ENCODE measurements at regions not wholly inside any gene's neighbourhood (a gene's known extent, or its start where the extent isn't known, plus 50 kb on each side); places are given as distances from the start of the nearest gene placed in this dataset.
"Not testable (repeated sequence)": the region's sequence is repeated elsewhere in the genome, so short reads cannot be mapped to it uniquely, and the experiment has no call there.

DNA sequence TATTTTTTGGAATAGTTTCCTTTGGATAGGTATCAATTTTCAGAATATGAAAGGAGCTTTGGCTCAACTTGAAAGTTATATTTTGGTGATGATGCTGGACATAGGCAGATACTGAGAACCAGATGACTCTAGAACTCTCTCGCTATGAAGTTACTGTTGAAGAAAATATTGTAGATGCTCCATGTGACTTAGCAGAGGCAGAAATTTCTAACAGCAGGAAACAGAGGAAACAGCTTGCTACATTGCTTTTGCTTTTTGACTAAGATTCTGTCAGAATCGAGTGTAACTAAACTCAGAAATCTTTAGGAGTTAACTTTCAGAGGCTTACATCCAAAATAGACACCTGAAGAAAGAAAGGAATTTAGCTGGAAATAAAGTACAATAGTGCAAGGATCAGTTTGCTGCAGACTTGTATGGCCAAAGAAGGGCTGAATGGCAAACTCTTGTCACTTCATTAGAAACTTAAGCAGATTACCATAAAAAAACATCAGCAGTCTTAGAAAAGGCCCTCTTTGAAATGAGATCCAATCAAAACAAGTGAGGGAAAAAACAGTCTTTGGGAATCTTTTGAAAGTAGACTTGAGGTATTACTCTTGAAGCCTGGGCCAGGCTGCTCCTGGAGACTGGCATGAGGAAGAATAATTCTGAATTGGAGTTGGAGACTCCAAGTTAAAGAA, 911.8 kb downstream of the FSCB start:
- H3K4me1 ChIP-seq (ENCODE audit: control insufficient read depth, insufficient read depth, low read length) = no peaks in the 10 kb centered on the region
- no peak overlapping the region for H3K9ac ChIP-seq (ENCODE audit: low read depth, low read length)
- H3K36me3 ChIP-seq (ENCODE audit: insufficient read depth, low read length) = no peaks in the 10 kb centered on the region
- peaks cover 4% of the 10 kb centered on the region for H3K9me3 ChIP-seq (replicated peaks; ENCODE audit: low read length)
- no peak overlapping the region for H3K4me3 ChIP-seq (ENCODE audit: low read length)
- no peaks in the 10 kb centered on the region for H3K27me3 ChIP-seq (ENCODE audit: control insufficient read depth, insufficient read depth, low read length)
- H3K4me2 ChIP-seq (ENCODE audit: low read length) = no peak overlapping the region

DNA sequence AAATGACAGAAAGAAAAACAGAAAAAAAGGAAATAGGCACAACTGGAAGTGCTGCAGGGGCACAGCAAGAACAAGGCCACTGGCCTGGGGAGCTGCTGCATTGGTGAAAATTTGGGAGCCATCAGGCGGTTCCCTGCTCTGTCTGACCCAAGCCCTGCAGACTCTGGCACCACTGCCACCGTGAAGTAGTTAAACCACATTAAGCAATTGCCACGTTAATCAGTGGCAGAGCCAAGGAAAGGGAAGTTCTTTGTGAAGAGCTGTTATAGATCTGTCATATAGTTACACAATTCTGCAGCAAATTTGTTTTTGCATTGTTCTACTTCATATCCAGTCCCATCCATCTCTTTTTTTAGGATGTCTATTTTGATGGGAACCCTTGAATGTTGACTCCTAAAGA, 915.3 kb downstream of the FSCB start:
- H3K4me3 ChIP-seq (ENCODE audit: low read length) = no peak overlapping the region
- no peaks in the 10 kb centered on the region for H3K4me1 ChIP-seq (ENCODE audit: control insufficient read depth, insufficient read depth, low read length)
- H3K9me3 ChIP-seq (replicated peaks; ENCODE audit: low read length) = peaks cover 7% of the 10 kb centered on the region
- no peaks in the 10 kb centered on the region for H3K36me3 ChIP-seq (ENCODE audit: insufficient read depth, low read length)
- no peak overlapping the region for H3K4me2 ChIP-seq (ENCODE audit: low read length)
- H3K9ac ChIP-seq (ENCODE audit: low read depth, low read length) = no peak overlapping the region
- no peaks in the 10 kb centered on the region for H3K27me3 ChIP-seq (ENCODE audit: control insufficient read depth, insufficient read depth, low read length)

DNA sequence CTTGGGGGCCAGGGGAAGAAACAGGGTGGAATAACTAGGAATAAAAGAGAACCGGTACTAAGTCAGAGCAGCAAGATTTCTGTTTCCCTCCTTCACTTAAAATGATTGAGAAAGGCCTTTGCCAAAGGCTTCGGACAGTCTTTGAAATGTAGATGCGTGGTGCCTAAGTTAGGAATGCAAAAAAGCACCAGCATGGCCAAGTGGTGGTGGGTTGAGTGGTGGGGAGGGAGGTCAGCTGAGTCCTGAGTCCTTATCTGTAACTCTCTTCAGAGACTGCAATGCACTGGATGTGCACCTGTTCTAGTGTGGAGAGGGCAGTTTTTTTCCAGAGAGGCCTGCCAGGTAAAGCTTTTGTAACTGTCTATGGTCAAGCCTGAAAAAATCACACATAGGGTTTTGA, 919.9 kb downstream of the FSCB start:
- Histone ChIP-seq H3K9ac (ENCODE audit: low read depth, low read length) (no peak overlapping the region), H3K36me3 (ENCODE audit: insufficient read depth, low read length) (no peaks in the 10 kb centered on the region), H3K9me3 (replicated peaks; ENCODE audit: low read length) (peaks cover 5% of the 10 kb centered on the region), H3K4me3 (ENCODE audit: low read length) (no peak overlapping the region), H3K4me2 (ENCODE audit: low read length) (no peak overlapping the region), H3K27me3 (ENCODE audit: control insufficient read depth, insufficient read depth, low read length) (no peaks in the 10 kb centered on the region), H3K4me1 (ENCODE audit: control insufficient read depth, insufficient read depth, low read length) (no peaks in the 10 kb centered on the region)

DNA sequence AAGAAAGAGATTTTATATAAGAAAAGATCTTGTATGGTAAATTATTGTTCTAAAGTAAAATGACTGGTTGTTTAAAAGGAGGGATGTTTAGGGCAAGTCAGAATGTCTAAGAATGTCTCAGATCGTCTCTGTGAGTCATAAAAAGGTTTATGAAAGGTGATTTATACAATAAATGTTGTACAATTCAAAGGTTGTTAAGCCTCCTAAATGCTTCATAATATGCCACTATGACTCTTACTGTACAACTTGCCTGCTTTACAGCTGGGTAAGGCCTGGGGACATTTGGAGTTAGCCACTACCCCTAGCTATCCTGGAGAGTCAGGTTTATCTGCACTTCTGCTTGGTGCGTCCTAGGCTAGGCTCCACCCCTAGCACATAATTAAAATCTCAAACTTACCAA, 927.4 kb downstream of the FSCB start:
- Histone ChIP-seq H3K9ac (ENCODE audit: low read depth, low read length) (no peak overlapping the region), H3K4me1 (ENCODE audit: control insufficient read depth, insufficient read depth, low read length) (no peaks in the 10 kb centered on the region), H3K4me2 (ENCODE audit: low read length) (no peak overlapping the region), H3K36me3 (ENCODE audit: insufficient read depth, low read length) (no peaks in the 10 kb centered on the region), H3K27me3 (ENCODE audit: control insufficient read depth, insufficient read depth, low read length) (no peaks in the 10 kb centered on the region), H3K4me3 (ENCODE audit: low read length) (no peak overlapping the region), H3K9me3 (replicated peaks; ENCODE audit: low read length) (no peaks in the 10 kb centered on the region)

DNA sequence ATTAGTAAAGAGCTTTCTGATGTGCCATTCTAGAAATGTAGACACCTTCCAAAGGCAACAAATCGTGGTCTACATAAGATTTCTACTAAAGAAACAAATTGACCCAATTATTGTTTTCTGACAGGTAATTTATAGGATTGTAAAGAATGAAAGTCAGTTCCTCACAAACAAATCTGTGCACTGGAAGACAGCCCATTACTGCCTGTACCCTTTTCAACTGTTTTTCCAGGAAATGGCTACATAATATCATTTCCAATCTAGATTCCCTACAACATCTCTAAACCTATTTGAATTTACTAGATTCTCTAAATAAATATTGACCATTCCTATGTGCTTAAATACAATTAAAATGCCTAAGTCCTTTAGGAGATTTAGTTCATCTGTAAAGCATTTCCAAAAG, 939.1 kb downstream of the FSCB start:
- Histone ChIP-seq H3K4me2 (ENCODE audit: low read length) (no peak overlapping the region), H3K4me3 (ENCODE audit: low read length) (no peak overlapping the region), H3K27me3 (ENCODE audit: control insufficient read depth, insufficient read depth, low read length) (no peaks in the 10 kb centered on the region), H3K36me3 (ENCODE audit: insufficient read depth, low read length) (no peaks in the 10 kb centered on the region), H3K9ac (ENCODE audit: low read depth, low read length) (no peak overlapping the region), H3K4me1 (ENCODE audit: control insufficient read depth, insufficient read depth, low read length) (no peaks in the 10 kb centered on the region), H3K9me3 (replicated peaks; ENCODE audit: low read length) (no peaks in the 10 kb centered on the region)

DNA sequence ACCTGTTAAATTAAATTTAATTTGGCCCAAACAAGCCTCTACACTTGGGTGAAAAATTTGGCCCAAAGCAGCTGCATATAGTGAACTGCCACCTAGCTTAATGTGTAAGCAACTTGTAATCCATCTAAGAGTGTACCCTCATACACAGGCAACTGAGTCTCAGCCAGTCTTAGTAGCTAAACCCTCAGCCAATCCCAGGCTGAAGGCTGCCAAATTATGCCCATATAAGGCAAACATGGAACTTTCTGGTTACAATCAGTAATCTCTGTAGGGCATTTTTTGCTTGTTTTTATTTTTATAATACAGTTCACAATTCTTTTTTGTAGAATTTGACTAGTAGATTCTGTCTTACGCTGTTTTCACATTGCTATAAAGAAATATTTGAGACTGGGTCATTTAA, 958.7 kb downstream of the FSCB start:
- Histone ChIP-seq H3K4me3 (ENCODE audit: low read length) (no peak overlapping the region), H3K36me3 (ENCODE audit: insufficient read depth, low read length) (no peaks in the 10 kb centered on the region), H3K9ac (ENCODE audit: low read depth, low read length) (no peak overlapping the region), H3K4me2 (ENCODE audit: low read length) (no peak overlapping the region), H3K9me3 (replicated peaks; ENCODE audit: low read length) (peaks cover 4% of the 10 kb centered on the region), H3K27me3 (ENCODE audit: control insufficient read depth, insufficient read depth, low read length) (no peaks in the 10 kb centered on the region), H3K4me1 (ENCODE audit: control insufficient read depth, insufficient read depth, low read length) (no peaks in the 10 kb centered on the region)

DNA sequence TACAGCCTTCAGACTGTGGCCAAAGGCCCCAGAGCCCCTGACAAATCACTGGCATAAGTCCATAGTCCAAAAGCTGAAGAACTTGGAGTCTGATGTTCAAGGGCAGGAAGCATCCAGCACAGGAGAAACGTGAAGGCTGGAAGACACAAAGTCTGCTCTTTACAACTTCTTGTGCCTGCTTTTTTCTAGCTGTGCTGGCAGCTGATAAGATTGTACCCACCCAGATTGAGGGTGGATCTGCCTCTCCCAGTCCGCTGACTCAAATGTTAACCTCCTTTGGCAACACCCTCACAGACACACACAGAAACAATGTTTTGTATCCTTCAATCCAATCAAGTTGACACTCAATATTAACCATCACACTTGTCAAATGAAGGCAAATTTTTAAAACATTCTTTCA, 959.5 kb downstream of the FSCB start:
- not testable (repeated sequence) for H3K36me3 ChIP-seq (ENCODE audit: insufficient read depth, low read length); H3K4me3 ChIP-seq (ENCODE audit: low read length); H3K27me3 ChIP-seq (ENCODE audit: control insufficient read depth, insufficient read depth, low read length); H3K9ac ChIP-seq (ENCODE audit: low read depth, low read length); H3K4me2 ChIP-seq (ENCODE audit: low read length); H3K9me3 ChIP-seq (replicated peaks; ENCODE audit: low read length); H3K4me1 ChIP-seq (ENCODE audit: control insufficient read depth, insufficient read depth, low read length)

DNA sequence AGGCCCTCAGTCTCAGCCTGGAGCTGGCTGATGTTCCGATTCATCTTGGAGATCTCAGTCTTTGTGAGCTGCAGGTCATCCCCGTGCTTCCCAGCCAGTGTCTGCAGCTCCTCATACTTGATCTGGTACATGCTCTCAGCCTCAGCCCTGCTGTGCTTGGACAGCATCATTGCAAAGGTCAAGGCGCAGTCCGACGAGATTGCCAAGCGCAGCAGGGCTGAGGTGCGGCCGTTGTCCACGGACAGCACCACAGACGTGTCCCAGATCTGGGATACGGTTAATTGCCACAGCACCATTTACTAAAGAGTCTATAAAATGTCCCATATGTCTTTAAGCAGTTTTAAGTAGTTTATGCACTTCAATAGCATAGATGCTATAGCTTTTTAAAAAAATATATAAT, 965.7 kb downstream of the FSCB start:
- Histone ChIP-seq H3K4me2 (ENCODE audit: low read length) (no peak overlapping the region), H3K9ac (ENCODE audit: low read depth, low read length) (no peak overlapping the region), H3K4me1 (ENCODE audit: control insufficient read depth, insufficient read depth, low read length) (no peaks in the 10 kb centered on the region), H3K27me3 (ENCODE audit: control insufficient read depth, insufficient read depth, low read length) (no peaks in the 10 kb centered on the region), H3K9me3 (replicated peaks; ENCODE audit: low read length) (peaks cover 4% of the 10 kb centered on the region), H3K4me3 (ENCODE audit: low read length) (no peak overlapping the region), H3K36me3 (ENCODE audit: insufficient read depth, low read length) (no peaks in the 10 kb centered on the region)

DNA sequence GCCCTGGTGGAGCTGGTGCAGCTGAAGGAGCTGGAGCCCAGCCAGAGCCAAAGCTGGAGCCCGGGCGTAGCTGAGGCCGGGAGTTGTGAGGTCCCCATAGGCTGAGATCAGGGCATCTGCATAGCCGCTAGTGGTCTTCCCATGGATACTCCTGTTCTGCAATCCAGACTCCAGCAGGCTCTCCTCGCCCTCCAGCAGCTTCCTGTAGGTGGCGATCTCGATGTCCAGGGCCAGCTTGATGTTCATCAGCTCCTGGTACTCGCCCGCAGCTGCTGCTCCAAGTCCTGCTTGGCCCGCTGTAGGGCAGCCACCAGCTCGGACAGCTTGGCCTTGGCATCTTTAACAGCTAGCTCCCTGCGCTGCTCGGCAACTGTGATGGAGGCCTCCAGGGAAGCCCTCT, 966.1 kb downstream of the FSCB start:
- Histone ChIP-seq H3K4me2 (ENCODE audit: low read length) (no peak overlapping the region), H3K4me3 (ENCODE audit: low read length) (no peak overlapping the region), H3K27me3 (ENCODE audit: control insufficient read depth, insufficient read depth, low read length) (no peaks in the 10 kb centered on the region), H3K9me3 (replicated peaks; ENCODE audit: low read length) (no peaks in the 10 kb centered on the region), H3K9ac (ENCODE audit: low read depth, low read length) (no peak overlapping the region), H3K36me3 (ENCODE audit: insufficient read depth, low read length) (no peaks in the 10 kb centered on the region), H3K4me1 (ENCODE audit: control insufficient read depth, insufficient read depth, low read length) (no peaks in the 10 kb centered on the region)

DNA sequence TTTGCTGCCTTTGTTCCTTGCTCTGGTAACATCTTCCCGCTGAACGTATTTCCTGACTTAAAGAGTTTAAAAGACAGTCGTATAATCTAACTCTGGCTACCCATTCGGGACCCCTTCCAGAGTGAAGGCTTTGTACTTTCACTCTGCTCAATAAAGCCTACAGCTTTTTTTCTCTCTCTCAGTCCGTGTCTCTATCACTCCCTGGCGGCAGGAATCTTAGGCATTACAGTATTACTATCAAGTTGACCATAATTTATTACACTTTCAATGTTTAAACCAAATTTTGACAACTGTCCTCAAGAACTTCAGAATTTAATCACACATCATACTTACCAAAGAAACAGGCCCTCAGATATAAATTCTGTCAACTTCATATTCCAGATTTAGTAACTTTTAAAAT, 967.9 kb downstream of the FSCB start:
- H3K4me2 ChIP-seq (ENCODE audit: low read length) = no peak overlapping the region

DNA sequence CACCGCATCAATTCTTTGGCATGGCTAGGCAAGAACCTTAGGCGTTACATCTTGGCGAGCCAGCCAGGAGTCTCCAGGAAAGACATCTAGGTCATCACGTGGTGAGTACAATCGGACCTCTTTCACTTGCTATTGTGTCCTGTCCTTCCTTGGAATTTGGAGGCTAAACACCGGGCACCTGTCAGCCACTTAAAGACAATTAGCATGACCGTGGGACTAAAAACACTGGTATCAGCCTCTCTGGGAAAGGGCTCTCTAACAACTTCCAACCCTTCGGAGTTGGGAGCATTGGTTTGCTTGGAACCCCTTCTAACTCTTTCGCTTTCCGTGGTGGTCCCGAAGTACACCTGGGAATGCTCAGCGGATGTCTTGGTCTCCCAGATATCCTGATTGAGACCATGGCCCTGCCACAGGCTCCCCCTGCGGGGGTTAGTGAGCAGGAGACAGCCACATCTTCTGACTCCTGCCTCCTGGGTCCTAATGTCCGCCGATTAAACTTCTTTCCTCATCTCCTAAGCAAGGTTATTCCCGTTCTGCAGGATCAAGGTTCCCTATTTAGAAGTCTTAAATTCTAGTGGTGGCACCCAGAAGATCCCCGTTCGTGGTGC, 971.7 kb downstream of the FSCB start:
- no peak overlapping the region for H3K9ac ChIP-seq (ENCODE audit: low read depth, low read length)
- H3K4me3 ChIP-seq (ENCODE audit: low read length) = no peak overlapping the region
- H3K27me3 ChIP-seq (ENCODE audit: control insufficient read depth, insufficient read depth, low read length) = no peaks in the 10 kb centered on the region
- H3K9me3 ChIP-seq (replicated peaks; ENCODE audit: low read length) = peaks cover 6% of the 10 kb centered on the region
- no peaks in the 10 kb centered on the region for H3K36me3 ChIP-seq (ENCODE audit: insufficient read depth, low read length)
- no peaks in the 10 kb centered on the region for H3K4me1 ChIP-seq (ENCODE audit: control insufficient read depth, insufficient read depth, low read length)
- H3K4me2 ChIP-seq (ENCODE audit: low read length) = no peak overlapping the region

More for the DNA sequence above, 967.9 kb downstream of the FSCB start:
- H3K36me3 ChIP-seq (ENCODE audit: insufficient read depth, low read length) = no peaks in the 10 kb centered on the region
- H3K4me3 ChIP-seq (ENCODE audit: low read length) = no peak overlapping the region
- no peaks in the 10 kb centered on the region for H3K27me3 ChIP-seq (ENCODE audit: control insufficient read depth, insufficient read depth, low read length)
- H3K4me1 ChIP-seq (ENCODE audit: control insufficient read depth, insufficient read depth, low read length) = no peaks in the 10 kb centered on the region
- no peak overlapping the region for H3K9ac ChIP-seq (ENCODE audit: low read depth, low read length)
- H3K9me3 ChIP-seq (replicated peaks; ENCODE audit: low read length) = peaks cover 6% of the 10 kb centered on the region

DNA sequence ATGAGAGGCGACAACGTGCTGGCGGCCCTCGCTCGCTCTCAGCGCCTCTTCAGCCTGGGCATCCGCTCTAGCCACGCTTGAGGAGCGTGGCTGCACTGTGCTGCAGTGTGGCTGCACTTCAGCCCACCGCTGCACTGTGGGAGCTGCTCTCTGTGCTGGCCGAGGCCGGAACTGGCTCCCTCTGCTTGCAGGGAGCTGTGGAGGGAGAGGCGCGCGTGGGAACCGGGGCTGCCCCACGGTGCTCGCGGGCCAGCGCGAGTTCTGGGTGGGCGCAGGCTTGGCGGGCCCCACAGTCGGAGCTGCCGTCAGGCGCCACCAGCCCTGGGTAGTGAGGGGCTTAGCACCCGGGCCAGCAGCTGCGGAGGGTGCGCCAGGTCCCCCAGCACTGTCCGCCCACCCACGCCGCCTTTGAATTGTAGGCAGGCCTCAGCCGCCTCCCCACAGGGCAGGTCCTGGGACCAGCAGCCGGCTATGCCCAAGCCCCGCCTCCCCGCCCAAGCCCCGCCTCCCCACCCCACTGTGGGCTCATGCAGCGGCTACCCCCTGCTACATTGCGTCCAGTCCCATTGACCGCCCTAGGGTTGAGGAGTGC, 974.2 kb downstream of the FSCB start:
- H3K9me3 ChIP-seq (replicated peaks; ENCODE audit: low read length) = peaks cover 6% of the 10 kb centered on the region
- no peak overlapping the region for H3K9ac ChIP-seq (ENCODE audit: low read depth, low read length)
- no peaks in the 10 kb centered on the region for H3K27me3 ChIP-seq (ENCODE audit: control insufficient read depth, insufficient read depth, low read length)
- H3K4me3 ChIP-seq (ENCODE audit: low read length) = no peak overlapping the region
- H3K4me2 ChIP-seq (ENCODE audit: low read length) = no peak overlapping the region
- no peaks in the 10 kb centered on the region for H3K36me3 ChIP-seq (ENCODE audit: insufficient read depth, low read length)
- H3K4me1 ChIP-seq (ENCODE audit: control insufficient read depth, insufficient read depth, low read length) = no peaks in the 10 kb centered on the region
